GM06990 (cell line): ENCODE measurements at regions not wholly inside any gene's neighbourhood (a gene's known extent, or its start where the extent isn't known, plus 50 kb on each side); places are given as distances from the start of the nearest gene placed in this dataset.

Source experiments
- DNase-seq: peaks from one replicate; pipeline ENCODE4 v3.0.0-alpha.2; 2011; ENCODE audit not compliant: insufficient read length; ENCODE audit errors: extremely low read depth
- H3K27me3 ChIP-seq: replicated peaks from 2 replicates; pipeline ENCODE4 v1.6.0; 2011; ENCODE audit warnings: low read length; ENCODE audit not compliant: control insufficient read depth, insufficient read depth
- H3K36me3 ChIP-seq: 2 replicates; pipeline ENCODE4 v1.5.1; 2011; ENCODE audit warnings: low read length; ENCODE audit not compliant: control insufficient read depth, insufficient read depth
- H3K4me3 ChIP-seq: replicated peaks from 2 replicates; pipeline ENCODE4 v1.5.1; 2011; ENCODE audit warnings: low read depth, mild to moderate bottlenecking, control low read depth, low read length
- TF ChIP-seq, protein P1 (sequence below): IDR thresholded peaks from 2 replicates; pipeline ENCODE4 v1.5.1; 2011; ENCODE audit warnings: low read length, control low read depth, mild to moderate bottlenecking, inconsistent platforms; ENCODE audit not compliant: insufficient read depth, poor library complexity, severe bottlenecking

DNA sequence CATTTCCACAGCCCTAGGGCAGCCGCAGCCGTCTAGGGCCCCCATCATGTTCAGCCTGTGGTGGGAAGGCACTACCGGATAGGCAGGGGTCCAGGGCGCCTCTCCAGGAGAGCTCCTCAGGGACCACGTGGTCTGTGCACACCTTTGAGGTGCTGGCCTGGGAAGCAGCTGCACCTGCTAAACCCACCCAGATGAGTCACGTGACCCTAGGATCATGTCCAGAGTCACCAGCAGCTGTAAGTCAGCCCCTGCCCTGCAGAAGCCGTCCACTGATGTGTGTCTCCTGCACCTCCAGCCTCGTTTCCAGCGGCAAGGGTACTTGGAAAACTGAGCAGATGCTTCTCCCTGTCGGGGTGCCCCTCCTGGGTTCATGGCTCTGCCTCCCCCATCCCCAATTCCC is 682.6 kb upstream of the SALL3 start:
- Histone ChIP-seq H3K36me3 (no peaks in the 10 kb centered on the region), H3K4me3 (no peak overlapping the region), H3K27me3 (no peaks in the 10 kb centered on the region)
- TF ChIP-seq, protein P1, sequence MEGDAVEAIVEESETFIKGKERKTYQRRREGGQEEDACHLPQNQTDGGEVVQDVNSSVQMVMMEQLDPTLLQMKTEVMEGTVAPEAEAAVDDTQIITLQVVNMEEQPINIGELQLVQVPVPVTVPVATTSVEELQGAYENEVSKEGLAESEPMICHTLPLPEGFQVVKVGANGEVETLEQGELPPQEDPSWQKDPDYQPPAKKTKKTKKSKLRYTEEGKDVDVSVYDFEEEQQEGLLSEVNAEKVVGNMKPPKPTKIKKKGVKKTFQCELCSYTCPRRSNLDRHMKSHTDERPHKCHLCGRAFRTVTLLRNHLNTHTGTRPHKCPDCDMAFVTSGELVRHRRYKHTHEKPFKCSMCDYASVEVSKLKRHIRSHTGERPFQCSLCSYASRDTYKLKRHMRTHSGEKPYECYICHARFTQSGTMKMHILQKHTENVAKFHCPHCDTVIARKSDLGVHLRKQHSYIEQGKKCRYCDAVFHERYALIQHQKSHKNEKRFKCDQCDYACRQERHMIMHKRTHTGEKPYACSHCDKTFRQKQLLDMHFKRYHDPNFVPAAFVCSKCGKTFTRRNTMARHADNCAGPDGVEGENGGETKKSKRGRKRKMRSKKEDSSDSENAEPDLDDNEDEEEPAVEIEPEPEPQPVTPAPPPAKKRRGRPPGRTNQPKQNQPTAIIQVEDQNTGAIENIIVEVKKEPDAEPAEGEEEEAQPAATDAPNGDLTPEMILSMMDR = no peak
- DNase-seq = no peak

DNA sequence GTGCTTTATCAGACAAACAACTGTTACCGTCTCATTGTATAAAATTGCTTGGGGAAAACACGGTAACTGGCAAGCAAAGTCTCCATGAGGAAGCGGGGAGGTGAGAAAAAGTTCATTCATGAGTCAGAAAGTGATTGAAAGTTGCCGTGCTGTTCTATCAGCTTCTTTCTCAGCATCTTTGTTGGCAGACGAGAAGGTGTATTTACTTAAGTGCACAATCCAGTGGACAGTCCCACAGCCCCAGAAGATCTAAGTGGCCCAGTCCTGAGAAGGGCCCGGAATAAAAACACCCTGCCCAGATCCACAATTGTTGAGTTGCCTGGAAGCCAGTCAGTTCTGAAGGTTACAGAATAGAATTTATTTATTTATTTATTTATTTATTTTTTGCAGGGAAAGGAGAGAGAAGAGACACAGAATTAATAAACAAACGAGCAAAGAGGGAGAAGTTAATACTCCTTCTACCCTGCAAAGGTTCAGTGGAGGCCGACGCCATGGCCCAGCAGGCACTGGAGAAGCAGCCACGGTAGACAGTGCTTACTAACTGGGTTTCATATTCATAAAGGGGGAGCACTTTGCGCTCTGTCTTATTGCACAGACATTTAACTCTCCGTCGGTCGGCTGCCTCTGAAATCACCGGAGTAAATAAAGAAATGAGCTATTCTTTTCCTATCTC is 676.0 kb upstream of the SALL3 start:
- no peak for DNase-seq
- no peaks in the 10 kb centered on the region for H3K36me3 ChIP-seq
- no peak overlapping the region for H3K4me3 ChIP-seq
- TF ChIP-seq, protein P1 = no peak
- H3K27me3 ChIP-seq = no peaks in the 10 kb centered on the region

DNA sequence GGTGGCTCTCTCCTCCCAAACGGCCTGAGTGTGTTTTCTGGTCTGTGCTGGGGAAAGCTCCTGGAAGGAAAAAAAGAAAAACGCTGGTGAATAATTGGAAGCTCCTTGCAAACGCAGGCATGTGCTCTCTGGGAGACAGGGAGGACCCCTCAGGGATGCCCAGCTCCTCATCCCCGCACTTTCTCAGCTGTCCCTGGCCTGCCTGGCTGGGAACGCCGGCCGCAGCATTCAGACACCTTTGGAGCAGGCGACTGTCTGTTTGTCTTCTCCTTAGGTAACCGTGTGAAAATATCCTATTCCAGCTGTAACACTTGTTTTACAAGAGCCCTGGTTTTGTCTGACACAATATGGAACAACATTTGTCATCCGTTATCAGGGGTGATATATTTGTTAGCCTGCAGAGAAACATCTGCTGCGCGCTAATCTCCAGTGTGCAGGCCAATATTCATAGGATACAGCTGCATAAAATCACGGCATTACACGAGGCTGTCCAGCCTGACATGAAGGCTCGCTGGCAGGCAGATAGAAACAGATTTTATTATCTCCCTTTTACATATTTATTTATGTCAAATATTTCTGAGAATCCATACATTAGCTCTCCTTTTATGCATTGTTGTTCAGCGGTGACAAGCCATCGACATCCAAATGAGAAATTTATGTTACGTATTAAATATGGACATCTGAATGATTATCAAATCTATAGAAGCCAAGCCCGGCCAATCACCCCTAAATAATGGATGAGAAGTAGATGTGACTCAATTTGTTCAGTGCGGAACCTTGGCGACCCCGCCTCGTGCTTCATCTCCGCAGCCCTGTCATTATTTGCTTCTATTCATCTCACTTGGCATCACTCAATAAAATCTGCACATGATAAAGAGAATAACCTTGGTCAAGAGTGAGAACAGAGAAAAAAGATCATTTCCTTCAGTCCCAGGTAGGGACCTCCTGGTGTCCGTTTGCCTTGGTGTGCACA is 675.1 kb upstream of the SALL3 start:
- Histone ChIP-seq H3K4me3 (no peak overlapping the region), H3K36me3 (no peaks in the 10 kb centered on the region), H3K27me3 (no peaks in the 10 kb centered on the region)
- no peak for DNase-seq
- TF ChIP-seq, protein P1 = no peak

DNA sequence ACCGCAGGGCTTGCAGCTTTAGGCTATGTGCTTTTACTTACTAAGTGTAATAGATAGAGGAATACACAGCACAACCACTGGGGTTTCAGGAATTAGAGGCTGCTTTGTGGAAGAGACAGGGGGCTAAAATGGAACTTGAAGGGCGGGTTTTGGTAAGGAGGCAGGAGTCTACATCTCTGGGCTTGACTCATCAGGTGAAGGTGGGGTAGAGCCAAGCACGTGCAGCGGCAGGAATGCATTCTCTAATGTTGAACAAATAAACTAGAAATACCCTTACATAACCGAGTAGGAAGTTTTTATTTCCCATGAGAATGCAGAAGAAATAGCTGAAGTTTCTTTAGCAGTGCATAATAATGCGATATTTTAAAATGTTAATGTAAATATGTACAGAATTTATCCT is 673.8 kb upstream of the SALL3 start:
- Histone ChIP-seq H3K4me3 (no peak overlapping the region), H3K36me3 (no peaks in the 10 kb centered on the region), H3K27me3 (no peaks in the 10 kb centered on the region)
- no peak for DNase-seq
- TF ChIP-seq, protein P1 = no peak

DNA sequence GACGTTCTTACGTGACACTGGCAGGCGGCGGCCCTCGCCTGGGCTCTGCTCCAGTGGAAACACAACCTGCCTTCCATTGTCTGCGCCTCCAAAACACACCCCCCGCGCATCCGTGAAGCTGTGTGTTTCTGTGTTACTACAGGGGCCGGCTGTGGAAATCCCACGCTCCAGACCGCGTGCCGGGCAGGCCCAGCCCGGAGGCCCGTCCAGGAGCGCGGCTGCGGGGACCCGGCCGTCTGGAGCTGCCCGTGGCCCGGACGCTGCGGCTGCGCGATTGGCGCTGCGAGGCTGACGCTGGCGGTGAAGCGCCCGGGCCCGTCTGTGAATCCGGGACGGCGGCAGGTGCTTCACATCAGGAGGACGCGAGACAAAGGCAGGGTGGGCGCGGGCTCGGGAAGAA is 670.3 kb upstream of the SALL3 start:
- DNase-seq = no peak
- Histone ChIP-seq H3K27me3 (no peaks in the 10 kb centered on the region), H3K4me3 (no peak overlapping the region), H3K36me3 (no peaks in the 10 kb centered on the region)
- TF ChIP-seq, protein P1 = no peak
